ENCODE measurements at regions not wholly inside any gene's neighbourhood (a gene's known extent, or its start where the extent isn't known, plus 50 kb on each side); places are given as distances from the start of the nearest gene placed in this dataset.

DNA sequence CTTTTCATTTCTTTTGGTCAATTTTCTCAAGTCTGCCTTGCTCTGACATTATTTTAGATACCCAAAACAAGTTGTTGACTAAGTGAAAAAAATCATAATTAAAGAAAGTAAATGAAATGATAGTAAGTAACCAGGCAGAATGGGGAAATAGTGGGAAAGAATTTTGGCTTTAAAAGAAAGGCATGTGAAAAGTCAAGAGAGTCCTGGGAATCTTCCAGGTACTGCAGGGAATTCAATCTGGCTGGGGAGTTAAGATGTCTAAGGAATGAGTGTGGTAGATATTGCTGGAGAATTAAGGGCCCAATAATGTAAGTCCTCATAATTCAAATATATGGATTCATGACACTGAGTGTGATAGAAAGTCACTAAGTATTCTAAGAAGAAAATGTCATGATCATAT is 123.1 kb upstream of the PAPPA start:
- DNase-seq = no peak
- Histone ChIP-seq H4K5ac (ENCODE audit: insufficient read length, low read depth, low read length) (no peak overlapping the region), H4K91ac (ENCODE audit: insufficient read length, low read depth, low read length) (no peak overlapping the region), H3K4ac (ENCODE audit: low read depth, low read length) (no peak overlapping the region), H3K9me3 (ENCODE audit: control insufficient read depth, low read depth, low read length) (no peaks in the 10 kb centered on the region), H3K56ac (ENCODE audit: insufficient read length, low read depth, low read length) (no peak overlapping the region), H3K27ac (ENCODE audit: insufficient read length, low read depth, low read length) (no peak overlapping the region), H2BK12ac (ENCODE audit: insufficient read length, low read depth, low read length) (no peak overlapping the region), H4K20me1 (ENCODE audit: control insufficient read depth, insufficient read depth, insufficient read length) (no peaks in the 10 kb centered on the region), H3K23ac (ENCODE audit: insufficient read length, low read depth, low read length) (no peak overlapping the region), H2BK5ac (ENCODE audit: insufficient read length, low read length) (no peak overlapping the region), H3K79me1 (ENCODE audit: insufficient read depth, low read depth, low read length, poor library complexity, severe bottlenecking) (no peaks in the 10 kb centered on the region), H4K8ac (replicated peaks; ENCODE audit: insufficient read length, low read depth, low read length) (no peak overlapping the region), H2BK120ac (ENCODE audit: low read depth, low read length, poor library complexity, severe bottlenecking) (no peak overlapping the region), H2BK15ac (ENCODE audit: low read depth, low read length) (no peak overlapping the region), H3K23me2 (ENCODE audit: insufficient read length, low read depth, low read length, poor library complexity, severe bottlenecking) (no peaks in the 10 kb centered on the region), H3K14ac (ENCODE audit: insufficient read depth, low read length) (no peak overlapping the region), H3K9ac (ENCODE audit: extremely low read depth, insufficient read length, low read length) (no peak overlapping the region), H3T11ph (ENCODE audit: low read length) (no peak overlapping the region), H2BK20ac (ENCODE audit: low read depth, low read length, poor library complexity, severe bottlenecking) (no peak overlapping the region), H3K4me2 (ENCODE audit: insufficient read depth, insufficient read length, low read length) (no peak overlapping the region), H2AFZ (ENCODE audit: low read length) (no peak overlapping the region), H3K27me3 (ENCODE audit: insufficient read depth, low read length) (no peaks in the 10 kb centered on the region), H3K79me2 (ENCODE audit: insufficient read depth, low read length) (no peaks in the 10 kb centered on the region), H3K4me1 (ENCODE audit: insufficient read depth, low read length) (no peaks in the 10 kb centered on the region), H3K18ac (ENCODE audit: insufficient read length, low read depth, low read length) (no peak overlapping the region), H2AK5ac (ENCODE audit: insufficient read length, low read length) (no peak overlapping the region)
- TF ChIP-seq, protein P1, sequence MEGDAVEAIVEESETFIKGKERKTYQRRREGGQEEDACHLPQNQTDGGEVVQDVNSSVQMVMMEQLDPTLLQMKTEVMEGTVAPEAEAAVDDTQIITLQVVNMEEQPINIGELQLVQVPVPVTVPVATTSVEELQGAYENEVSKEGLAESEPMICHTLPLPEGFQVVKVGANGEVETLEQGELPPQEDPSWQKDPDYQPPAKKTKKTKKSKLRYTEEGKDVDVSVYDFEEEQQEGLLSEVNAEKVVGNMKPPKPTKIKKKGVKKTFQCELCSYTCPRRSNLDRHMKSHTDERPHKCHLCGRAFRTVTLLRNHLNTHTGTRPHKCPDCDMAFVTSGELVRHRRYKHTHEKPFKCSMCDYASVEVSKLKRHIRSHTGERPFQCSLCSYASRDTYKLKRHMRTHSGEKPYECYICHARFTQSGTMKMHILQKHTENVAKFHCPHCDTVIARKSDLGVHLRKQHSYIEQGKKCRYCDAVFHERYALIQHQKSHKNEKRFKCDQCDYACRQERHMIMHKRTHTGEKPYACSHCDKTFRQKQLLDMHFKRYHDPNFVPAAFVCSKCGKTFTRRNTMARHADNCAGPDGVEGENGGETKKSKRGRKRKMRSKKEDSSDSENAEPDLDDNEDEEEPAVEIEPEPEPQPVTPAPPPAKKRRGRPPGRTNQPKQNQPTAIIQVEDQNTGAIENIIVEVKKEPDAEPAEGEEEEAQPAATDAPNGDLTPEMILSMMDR (conservative IDR thresholded peaks at IDR 0.05) = no peak
- Mint-ChIP-seq H3K9me3 (peaks cover 10% of the 10 kb centered on the region in 2 experiments), H3K4me1 (peaks cover 0 to 5% of the 10 kb centered on the region in 2 experiments; a peak in 2 of 4 replicates), H3K36me3 (ENCODE audit: insufficient read depth in 1 of 3, low read depth in 3 of 3) (peaks cover 0 to 13% (median 2%) of the 10 kb centered on the region in 3 experiments; a peak in 2 of 7 replicates), H3K27me3 (ENCODE audit: low read depth) (no peaks in the 10 kb centered on the region), H3K27ac (no peak overlapping the region), H3K4me3 (no peak overlapping the region)
